ENCODE measurements at regions not wholly inside any gene's neighbourhood (a gene's known extent, or its start where the extent isn't known, plus 50 kb on each side); places are given as distances from the start of the nearest gene placed in this dataset.

- Mint-ChIP-seq H3K27me3 (peaks cover 32% of the 10 kb centered on the region), H3K4me1 (no peaks in the 10 kb centered on the region), H3K27ac (no peak overlapping the region), H3K9me3 (ENCODE audit: insufficient read depth) (no peaks in the 10 kb centered on the region), H3K4me3 (no peak overlapping the region)
- ChIA-PET POLR2A (no interaction called here), CTCF (no interaction called here)
- H3K4me2 ChIP-seq (replicated peaks; ENCODE audit: low read depth, low read length, poor library complexity, severe bottlenecking) = no peak overlapping the region
- intact Hi-C loops (cut with micrococcal nuclease) = no loop called here
- H3K79me2 ChIP-seq (ENCODE audit: control insufficient read depth, insufficient read depth, low read length) = no peaks in the 10 kb centered on the region
- H3K27me3 ChIP-seq (replicated peaks in 1 of 4; ENCODE audit: control extremely low read depth in 1 of 4, control insufficient read depth in 3 of 4, insufficient read depth in 4 of 4, low read length in 3 of 4) = no peaks in the 10 kb centered on the region
- DNase-seq (no peak), ATAC-seq (ENCODE audit: low read depth) (no peak)
- H3K9ac ChIP-seq (ENCODE audit: low read length) = no peak overlapping the region
- TF ChIP-seq CTCF (IDR thresholded peaks at IDR 0.05) = no peak
- no peak for TF ChIP-seq EZH2 (IDR thresholded peaks at IDR 0.05; ENCODE audit: borderline replicate concordance, insufficient read depth, low read depth, low read length, poor library complexity, severe bottlenecking)
- H3K9me3 ChIP-seq (ENCODE audit: control extremely low read depth in 1 of 3, control insufficient read depth in 2 of 3, insufficient read depth in 1 of 3, low read length in 2 of 3) = no peaks in the 10 kb centered on the region
- no peak overlapping the region for H3K27ac ChIP-seq (ENCODE audit: low read length in 2 of 2)
- H3K4me3 ChIP-seq (ENCODE audit: control extremely low read depth in 1 of 5, extremely low read depth in 1 of 5, insufficient read depth in 1 of 5, low read depth in 2 of 5, low read length in 4 of 5) = no peak overlapping the region
- H4K20me1 ChIP-seq (ENCODE audit: control insufficient read depth, insufficient read depth, low read length, poor library complexity, severe bottlenecking) = no peaks in the 10 kb centered on the region
- H2AFZ ChIP-seq (ENCODE audit: insufficient read depth, low read depth, low read length, poor library complexity, severe bottlenecking) = no peak overlapping the region
- no peaks in the 10 kb centered on the region for H3K4me1 ChIP-seq (ENCODE audit: control insufficient read depth in 2 of 2, insufficient read depth in 2 of 2, low read length in 2 of 2)
- no peaks in the 10 kb centered on the region for H3K36me3 ChIP-seq (replicated peaks in 1 of 2; ENCODE audit: control extremely low read depth in 1 of 2, control insufficient read depth in 1 of 2, extremely low read depth in 1 of 2, insufficient read depth in 2 of 2, low read length in 1 of 2)
Measured at GRCh38 chr3:139239550-139239949, 104.3 kb upstream of the MRPS22 start.

GRCh38 chr3:139241783-139242182, 102.0 kb upstream of the MRPS22 start:
- no peak for ATAC-seq (ENCODE audit: low read depth)
- no peak overlapping the region for H3K27ac ChIP-seq (ENCODE audit: low read length in 2 of 2)
- Mint-ChIP-seq H3K27me3 (peaks cover 32% of the 10 kb centered on the region), H3K9me3 (ENCODE audit: insufficient read depth) (no peaks in the 10 kb centered on the region), H3K4me1 (no peaks in the 10 kb centered on the region), H3K27ac (no peak overlapping the region), H3K4me3 (no peak overlapping the region)
- H3K9ac ChIP-seq (ENCODE audit: low read length) = no peak overlapping the region
- no peak overlapping the region for H3K4me2 ChIP-seq (replicated peaks; ENCODE audit: low read depth, low read length, poor library complexity, severe bottlenecking)
- H3K27me3 ChIP-seq (replicated peaks in 1 of 4; ENCODE audit: control extremely low read depth in 1 of 4, control insufficient read depth in 3 of 4, insufficient read depth in 4 of 4, low read length in 3 of 4) = no peaks in the 10 kb centered on the region
- intact Hi-C loops (cut with micrococcal nuclease) = no loop called here
- TF ChIP-seq EZH2 (IDR thresholded peaks at IDR 0.05; ENCODE audit: borderline replicate concordance, insufficient read depth, low read depth, low read length, poor library complexity, severe bottlenecking) (no peak), CTCF (IDR thresholded peaks at IDR 0.05) (no peak)
- H3K4me1 ChIP-seq (ENCODE audit: control insufficient read depth in 2 of 2, insufficient read depth in 2 of 2, low read length in 2 of 2) = no peaks in the 10 kb centered on the region
- H2AFZ ChIP-seq (ENCODE audit: insufficient read depth, low read depth, low read length, poor library complexity, severe bottlenecking) = no peak overlapping the region
- no peak for DNase-seq
- no peak overlapping the region for H3K4me3 ChIP-seq (ENCODE audit: control extremely low read depth in 1 of 5, extremely low read depth in 1 of 5, insufficient read depth in 1 of 5, low read depth in 2 of 5, low read length in 4 of 5)
- ChIA-PET CTCF (no interaction called here), POLR2A (no interaction called here)
- H3K79me2 ChIP-seq (ENCODE audit: control insufficient read depth, insufficient read depth, low read length) = no peaks in the 10 kb centered on the region
- no peaks in the 10 kb centered on the region for H3K36me3 ChIP-seq (replicated peaks in 1 of 2; ENCODE audit: control extremely low read depth in 1 of 2, control insufficient read depth in 1 of 2, extremely low read depth in 1 of 2, insufficient read depth in 2 of 2, low read length in 1 of 2)
- H3K9me3 ChIP-seq (ENCODE audit: control extremely low read depth in 1 of 3, control insufficient read depth in 2 of 3, insufficient read depth in 1 of 3, low read length in 2 of 3) = no peaks in the 10 kb centered on the region
- no peaks in the 10 kb centered on the region for H4K20me1 ChIP-seq (ENCODE audit: control insufficient read depth, insufficient read depth, low read length, poor library complexity, severe bottlenecking)
- WGBS (ENCODE audit: insufficient coverage) = no CpG with 5 or more reads among the region's 2 CpGs

Data from B cell (primary cell).